ENCODE measurements at regions not wholly inside any gene's neighbourhood (a gene's known extent, or its start where the extent isn't known, plus 50 kb on each side); places are given as distances from the start of the nearest gene placed in this dataset.

DNA sequence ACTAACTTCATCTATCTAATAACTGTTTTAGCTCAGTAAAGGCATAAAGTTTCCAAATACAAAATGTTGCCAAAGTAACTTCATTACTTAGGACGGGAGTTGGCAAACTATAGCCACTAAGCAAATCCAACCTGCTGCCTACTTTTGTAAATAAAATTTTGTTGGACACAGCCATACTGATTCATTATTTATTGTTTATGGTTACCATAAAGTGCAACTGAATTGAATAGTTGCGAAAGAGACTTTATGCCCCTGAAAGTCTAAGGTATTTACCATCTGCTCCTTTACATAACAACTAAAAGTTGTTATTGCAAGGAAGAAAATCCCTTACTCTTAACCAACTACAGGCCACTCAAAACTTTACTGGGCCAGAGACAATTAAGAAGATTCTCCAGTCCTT lies 256.7 kb upstream of the RBBP8 start:
- no peak for DNase-seq

DNA sequence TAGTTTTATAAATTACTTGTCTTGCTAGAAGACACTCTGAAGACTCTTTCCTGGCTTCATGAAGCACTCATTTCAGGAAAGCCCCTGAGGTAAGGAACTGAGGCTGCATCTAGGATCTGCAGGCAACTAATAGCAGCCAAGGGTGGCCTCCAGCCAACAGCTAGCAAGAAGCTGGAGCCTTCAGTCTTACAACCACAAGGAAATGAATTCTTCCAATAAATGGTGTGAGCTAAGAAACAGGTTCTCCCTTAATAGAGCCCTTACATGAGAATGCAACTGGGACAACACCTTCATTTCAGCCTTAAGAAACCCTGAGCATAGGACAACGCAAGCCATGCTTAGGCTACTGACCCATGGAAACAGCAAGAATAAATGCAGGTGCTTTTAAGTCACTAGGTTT lies 254.6 kb upstream of the RBBP8 start:
- DNase-seq: no peak

DNA sequence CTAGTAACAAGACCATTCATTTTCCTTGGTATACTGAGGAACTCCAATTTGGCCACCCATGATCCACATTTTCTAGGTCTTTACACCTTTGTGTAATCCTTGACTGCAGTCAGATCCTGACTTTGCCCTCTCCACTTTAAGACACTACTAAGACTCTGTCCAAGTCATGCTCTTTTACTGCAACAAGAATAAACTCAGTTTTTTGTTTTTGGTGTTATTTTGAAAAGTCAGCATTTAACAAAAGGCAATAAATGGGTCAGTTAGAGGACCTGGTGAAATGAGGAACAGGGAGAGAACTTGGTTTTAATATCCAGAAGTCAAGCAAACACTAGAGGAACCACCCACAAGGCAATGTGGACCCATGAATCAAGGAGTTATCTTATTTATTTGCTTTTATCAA lies 252.2 kb upstream of the RBBP8 start:
- no peak for DNase-seq

DNA sequence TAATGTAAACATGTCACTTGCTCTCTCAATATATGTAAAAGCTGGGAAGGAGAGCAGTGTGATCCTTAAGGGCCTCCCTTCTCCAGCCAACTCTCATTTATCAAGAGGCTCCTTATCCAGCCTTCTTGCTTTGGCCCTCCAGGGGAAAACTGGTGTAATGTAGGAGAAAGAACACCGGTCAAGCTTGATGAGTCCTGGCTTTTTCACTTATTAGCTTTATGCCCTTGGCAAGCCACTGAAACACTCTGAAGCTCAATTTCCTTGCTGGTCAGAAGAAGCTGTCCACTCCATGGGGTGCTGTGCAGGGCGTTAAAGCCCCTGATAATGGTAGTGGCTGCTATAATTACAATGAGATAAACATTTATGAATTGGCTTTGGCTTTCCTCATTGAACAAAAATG lies 251.2 kb upstream of the RBBP8 start:
- DNase-seq: no peak

DNA sequence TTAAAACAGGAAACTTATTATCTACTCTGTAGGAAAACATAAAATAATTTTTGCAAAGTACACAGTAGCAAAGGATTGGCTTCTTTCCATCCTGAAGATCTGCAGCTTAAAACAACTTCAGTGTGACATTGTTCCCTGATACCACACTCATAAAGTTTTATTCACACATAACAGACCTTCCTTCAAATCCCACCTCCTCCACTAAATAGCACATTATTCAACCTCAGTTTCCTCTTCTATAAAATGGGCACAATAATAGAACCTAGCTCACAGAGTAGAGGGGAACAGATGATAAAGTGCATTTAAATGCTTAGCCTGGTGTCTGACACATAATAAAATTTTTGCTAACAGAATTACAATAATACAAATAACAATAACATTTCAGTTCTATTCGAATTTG lies 250.4 kb upstream of the RBBP8 start:
- no peak for DNase-seq

DNA sequence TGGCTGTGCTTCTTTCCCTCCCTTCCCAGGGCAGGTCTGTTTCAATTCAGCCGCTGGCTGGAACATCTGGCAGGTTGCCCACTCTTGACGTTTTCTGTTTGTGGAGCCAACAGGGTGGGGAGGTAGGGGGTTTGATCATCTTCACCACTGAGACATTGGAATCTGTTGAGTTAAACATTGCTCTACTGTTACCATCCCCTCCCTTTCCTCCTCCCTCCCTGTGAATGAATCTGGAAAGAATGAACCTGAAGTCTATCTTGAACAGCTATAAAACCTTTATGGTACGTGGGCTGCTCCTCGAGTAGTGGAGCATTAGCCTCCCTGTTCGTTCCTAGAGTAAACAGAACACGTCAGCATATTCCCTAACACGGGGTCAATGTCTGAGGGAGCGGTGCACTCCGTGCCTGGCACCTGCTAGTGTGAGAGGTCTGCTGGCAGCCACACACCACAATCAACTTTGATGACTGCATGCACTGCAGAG lies 249.9 kb upstream of the RBBP8 start:
- DNase-seq: peak; percentile 81

DNA sequence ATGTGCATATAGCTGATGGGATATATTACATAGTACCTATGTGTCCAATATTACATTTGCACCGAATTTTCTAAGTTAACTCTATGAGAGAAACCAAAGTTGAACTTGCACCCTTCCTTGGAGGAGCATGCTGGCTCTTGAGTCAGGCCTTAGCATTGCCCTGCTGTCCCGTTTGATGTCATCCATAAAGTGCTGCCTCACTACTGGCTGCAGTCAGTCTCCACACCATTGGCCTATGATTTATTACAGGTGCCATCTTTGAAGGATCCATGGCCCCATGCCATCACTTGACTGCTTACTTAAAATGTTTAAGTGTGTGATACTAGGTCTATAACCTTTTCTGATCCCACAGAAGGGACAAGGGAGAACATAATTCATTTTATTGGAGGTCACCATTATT lies 249.3 kb upstream of the RBBP8 start:
- DNase-seq: no peak

DNA sequence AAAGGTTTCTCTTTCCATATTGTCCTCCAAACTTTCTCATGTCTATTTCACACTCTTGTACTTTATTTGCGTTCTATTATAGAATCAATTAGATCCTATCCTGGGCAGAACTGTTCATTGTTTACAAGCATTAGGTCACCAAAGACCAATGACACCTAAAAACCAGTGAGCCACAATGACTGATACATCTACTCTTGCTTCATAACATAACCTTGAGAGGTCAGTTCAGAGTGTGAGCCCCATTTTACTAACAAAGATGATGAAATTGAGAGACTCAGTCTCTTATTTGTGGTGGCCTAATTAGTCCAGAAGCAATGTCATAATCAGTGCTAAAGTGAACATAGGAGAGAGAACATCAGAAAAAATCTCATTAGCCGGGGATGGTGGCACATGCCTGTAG lies 248.9 kb upstream of the RBBP8 start:
- DNase-seq: no peak

DNA sequence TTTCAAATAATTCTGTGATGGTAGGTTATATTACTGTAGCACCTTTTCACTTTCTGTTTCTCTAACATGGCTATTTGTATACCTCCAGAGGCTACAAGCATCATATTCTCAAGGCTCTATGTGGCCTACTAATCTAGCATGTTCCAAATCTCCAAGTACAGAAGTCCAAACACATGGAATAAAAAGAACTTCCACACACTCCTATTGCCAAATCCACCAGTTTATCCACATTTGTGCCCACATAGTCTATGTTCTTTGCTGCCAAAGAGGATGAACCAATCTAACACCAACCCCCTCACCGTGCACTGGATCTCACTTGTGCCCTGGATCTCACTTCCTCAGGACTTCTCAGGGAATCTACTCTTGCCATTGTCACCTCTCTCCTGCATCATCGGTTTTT lies 247.3 kb upstream of the RBBP8 start:
- DNase-seq: no peak

DNA sequence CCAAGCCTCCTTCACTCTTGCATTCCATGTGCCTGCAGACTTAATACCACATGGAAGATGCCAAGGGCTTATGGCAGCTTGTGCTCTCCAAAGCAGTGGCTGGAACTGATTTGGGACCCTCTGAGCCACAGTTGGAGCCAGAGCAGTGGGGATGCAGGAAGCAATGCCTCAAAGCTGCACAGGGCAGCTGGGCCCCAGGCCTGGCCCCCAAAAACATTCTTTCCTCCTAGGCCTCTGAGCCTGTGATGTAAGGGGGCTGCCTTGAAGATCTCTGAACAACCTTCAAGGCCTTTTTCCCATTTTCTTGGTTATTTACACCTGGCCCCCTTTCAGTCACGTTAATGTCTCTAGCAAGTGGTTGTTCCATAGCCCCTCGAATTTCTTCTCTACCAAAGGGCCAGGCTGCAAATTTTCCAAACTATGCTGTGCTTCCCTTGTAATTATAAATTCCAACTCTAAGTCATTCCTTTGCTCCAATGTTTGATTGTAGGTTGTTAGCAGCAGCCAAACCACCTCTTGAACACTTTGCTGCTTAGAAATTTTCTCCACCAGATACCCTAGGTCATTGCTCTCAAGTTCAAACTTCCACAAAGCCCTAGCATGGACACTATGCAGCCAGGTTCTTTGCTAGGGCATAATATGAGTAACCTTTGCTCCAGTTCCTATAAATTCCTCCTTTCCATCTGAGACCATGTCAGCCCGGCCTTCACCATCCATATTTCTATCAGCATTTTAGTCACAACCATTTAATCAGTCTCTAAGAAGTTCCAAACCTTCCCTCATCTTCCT lies 245.0 kb upstream of the RBBP8 start:
- DNase-seq: no peak

DNA sequence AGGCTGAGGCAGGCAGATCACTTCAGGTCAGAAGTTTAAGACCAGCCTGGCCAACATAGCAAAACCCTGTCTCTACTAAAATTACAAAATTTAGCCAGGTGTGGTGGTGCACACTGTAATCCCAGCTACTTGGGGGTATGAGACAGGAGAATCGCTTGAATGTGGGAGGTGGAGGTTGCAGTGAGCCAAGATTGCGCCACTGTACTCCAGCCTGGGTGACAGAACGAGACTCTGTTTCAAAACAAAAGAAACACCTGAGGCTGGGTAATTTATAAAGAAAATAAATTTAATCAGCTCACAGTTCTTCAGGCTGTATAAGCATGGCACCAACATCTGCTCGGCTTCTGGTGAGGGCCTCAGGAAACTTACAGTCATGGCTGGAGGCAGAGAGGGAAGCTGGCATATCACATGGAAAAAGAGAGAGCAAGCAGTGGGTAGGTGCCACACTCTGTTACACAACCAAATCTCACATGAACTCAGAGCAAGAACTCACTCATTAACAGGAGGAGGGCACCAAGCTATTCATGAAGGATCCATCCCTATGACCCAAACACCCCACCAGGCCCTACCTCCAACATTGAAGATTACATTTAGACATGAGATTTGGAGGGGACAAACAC lies 244.1 kb upstream of the RBBP8 start:
- DNase-seq: no peak

DNA sequence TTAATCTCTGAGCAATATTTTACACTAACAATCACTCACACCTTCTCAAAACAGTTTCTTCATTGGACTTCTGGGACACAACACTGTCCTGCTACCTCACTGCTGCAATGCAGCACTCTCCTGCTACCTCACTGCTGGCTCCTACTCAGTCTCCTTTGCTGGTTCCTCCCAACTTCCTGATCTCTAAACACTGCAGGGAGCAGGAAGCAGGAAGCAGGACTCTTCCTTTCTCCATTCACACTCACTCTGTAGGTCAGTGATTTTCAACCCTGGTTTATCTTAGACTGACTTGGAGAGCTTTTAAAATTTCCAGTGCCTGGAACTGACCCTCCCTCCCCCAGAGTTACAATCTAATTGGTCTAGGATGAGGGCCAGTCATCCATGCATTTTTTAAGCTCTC lies 243.4 kb upstream of the RBBP8 start:
- no peak for DNase-seq

DNA sequence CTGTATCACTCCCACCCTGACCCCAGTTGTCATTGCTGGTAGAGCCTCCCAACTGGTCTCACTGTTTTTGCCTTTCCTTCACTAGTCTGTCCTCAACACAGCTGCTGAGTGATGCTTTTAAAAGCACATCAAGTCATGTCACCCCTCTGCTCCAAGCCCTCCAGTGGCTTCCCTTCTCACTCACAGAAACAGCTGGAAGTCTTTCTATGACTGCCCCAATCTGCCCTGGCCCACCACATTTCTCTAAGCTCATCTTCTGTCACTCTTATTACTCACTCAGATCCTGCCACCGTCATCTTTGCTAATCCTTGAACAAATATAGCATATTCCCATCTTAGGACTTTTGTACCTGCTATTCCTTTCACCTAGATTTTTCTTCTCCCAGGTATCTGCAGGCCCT lies 242.6 kb upstream of the RBBP8 start:
- DNase-seq: no peak

DNA sequence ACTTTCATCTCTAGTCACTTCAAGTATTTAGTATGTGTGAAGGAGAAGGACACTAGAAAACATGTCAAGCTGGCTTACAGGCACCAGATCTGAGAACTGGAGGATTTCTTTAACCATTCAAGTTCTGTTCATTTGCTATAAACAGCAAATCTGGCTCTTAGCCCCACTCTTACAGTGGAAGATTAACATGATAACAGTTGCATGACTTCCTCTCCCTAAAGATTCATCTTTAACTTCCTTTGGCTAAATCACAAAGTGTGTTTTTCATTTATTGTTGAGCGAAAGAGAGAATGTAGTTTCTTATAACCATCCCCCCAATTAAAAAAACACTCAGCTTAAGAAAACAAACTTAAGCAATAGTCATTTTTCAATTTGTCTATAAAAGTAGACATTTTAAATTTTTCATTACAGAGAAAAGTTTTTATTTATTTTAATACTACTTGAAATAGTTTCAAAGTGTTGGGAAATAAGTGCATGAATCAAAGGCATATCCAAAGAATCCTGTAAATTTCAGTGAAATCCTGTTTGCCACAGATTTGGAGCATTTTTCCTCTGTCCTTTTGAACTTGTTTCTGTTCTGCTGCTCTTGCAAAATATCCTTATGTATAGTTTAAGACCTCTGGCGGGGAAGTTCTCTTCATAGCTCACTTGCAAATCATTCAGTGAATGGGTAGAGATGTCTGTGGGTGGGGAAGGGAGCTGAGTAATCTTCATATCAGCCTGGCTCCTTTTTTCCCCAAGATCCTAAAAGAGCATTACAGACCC lies 241.0 kb upstream of the RBBP8 start:
- peak; percentile 87 for DNase-seq

DNA sequence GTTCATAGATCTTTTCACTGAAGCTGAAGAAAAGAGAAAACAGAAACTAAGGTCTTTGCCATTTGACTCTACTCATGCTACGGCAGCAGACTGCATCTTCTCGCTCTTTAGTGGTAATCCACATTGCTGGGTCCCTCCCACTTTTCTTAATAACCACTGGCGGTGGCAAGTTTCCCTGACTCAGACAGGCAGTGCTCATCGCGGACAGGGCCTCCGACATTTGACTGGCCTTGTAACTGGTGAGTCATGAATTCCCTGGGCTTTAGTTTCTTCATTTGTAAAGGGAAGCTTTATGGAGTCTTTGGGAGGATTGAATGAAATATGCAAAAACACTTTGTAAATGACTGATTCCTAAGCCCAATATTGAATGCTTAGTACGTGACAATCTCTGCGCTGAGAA lies 238.2 kb upstream of the RBBP8 start:
- peak; percentile 90 for DNase-seq

DNA sequence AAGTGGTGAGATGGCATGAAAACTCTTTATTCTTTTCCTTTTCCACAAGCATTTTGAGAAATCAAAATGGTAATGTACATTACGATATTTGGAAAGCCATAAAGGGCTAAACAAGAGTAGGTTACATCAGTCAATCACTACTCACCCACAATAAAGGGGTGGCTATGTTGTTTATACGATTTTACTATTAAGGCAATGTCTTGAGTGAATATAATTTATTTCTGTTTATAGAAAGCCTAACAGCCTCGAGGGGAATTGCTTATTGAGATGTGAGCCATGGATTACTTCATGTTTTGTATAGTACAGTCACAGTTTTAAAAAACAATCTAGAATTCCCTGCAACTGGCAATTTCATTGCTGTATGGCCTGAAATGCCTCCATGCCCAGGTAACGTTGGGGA lies 237.5 kb upstream of the RBBP8 start:
- no peak for DNase-seq

DNA sequence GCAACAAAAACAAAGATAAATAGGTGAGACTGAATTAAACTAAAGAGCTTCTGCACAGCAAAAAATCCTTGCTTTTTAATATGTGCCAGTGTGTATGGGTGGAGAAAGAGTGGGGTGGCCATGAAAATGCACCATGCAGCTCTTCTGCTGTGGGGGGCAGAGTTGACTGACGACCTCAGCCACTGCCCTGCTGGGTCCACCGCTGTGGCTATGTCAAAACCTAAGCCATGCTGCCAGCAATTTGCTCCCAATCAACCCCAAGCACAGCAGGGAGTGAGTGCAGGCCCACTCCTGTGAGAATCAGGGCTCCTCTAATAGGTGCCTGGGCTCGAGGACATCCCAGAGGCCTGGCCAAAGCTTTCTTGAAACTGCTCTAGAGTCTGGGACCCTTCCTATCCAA lies 235.6 kb upstream of the RBBP8 start:
- no peak for DNase-seq

DNA sequence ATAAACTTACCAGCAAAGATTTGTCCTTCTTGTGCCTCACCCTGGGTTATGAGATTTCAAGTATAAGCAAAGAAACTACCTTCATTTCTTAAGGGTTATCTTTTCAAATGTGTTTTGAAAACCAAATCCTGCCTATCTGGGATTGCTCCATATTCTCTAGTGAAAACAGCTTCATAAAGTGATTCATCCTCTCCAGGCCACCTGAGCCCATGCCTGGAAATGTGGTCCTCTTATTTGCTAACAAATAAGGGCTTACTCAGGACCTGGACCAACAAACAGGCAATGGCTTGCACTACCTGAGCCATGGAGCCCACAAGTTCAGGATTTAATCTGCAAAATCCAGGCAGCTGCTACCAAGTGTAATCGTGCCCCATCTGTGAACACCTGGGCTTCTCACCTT lies 234.4 kb upstream of the RBBP8 start:
- DNase-seq: no peak

DNA sequence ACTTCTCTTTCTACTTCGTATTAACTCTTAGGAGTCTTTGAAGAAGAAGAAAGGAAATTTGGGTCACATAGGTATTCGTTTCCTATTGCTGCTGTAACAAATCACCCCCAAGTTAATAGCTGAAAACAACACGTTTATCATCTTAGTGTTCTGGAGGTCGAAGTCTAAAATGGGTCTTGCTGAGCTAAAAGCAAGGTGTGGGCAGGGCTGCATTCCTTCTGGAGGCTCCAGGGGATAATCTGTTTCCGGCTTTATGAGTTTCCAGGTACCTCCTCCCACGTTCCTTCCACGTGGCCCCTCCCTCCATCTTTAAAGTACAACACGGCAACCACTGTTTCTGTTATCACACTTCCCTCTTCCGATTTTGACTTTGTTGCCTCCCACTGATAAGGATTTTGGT lies 233.5 kb upstream of the RBBP8 start:
- DNase-seq: no peak

DNA sequence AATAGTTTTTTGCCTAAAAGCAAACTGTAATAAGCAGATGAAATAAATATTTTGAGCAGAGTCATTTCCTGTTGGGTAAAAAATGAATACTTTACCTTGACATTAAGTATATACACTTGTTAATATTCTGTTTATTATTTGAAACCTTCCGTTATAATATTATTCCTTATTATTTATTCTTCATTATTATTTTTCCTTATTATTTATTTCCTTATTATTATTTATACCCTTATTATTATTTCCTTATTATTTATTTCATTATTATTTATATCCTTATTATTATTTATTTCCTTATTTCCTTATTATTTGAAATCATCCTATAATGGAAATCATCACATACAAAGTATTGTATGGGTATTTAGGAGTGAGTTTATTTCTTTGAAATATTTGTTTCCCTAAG lies 232.2 kb upstream of the RBBP8 start:
- DNase-seq: no peak

DNA sequence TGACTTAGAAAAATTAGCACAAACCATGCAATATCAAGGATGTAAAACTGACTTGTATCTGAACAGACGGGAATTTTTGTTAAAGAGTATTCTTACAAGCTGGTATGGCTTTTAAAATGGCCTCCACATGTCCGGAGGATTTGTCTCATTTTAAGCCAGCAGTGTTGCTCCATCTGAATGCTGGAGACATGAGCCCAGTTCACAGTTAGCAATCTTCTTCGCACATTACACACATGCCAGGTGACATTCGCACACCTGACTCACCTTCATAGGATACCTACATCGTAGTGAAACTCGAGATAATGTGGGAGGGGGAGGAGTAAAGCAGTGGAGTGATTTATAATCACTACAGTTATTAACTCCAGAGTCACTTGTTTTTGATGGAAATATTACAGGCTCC lies 231.8 kb upstream of the RBBP8 start:
- DNase-seq: no peak

DNA sequence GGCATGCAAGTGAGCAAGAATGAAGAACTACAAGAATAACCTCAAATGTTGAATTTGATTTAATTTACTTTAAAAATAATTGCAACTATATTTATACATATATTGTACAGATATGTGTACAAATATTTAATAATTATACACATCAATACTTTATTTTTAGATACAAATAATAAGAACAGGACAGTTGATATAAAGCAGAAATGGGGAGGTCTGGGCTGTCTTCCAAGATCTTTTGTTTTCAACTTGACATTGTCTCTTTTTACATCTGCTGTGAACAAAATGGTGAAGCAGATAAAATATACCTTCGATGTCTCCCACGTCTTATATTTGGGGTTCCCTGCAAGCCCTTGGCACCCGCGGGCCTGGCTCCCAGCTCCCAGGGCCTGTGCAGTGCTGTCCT lies 231.3 kb upstream of the RBBP8 start:
- DNase-seq: no peak

DNA sequence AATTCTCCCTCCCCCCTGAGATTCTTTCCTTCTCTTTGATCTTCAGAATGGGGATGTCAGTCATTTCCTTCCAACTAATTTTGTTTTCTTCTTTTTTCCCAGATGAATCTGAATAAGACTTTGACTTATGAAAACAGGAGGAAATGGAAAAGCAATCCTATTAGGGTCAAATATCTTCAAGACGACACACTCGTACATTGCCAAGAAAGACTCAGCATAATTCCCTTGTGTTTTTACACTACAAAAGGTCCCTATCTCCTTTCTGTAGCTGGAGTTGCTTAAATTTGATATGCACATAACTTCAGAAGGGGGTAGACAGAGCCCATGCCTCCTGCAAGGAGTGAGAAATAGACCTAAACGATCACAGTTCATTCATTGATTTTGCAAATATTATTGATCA lies 230.3 kb upstream of the RBBP8 start:
- peak; percentile 4 for DNase-seq

All from fibroblast of skin of scalp (primary cell).